K562 (cell line): ENCODE measurements at regions not wholly inside any gene's neighbourhood (a gene's known extent, or its start where the extent isn't known, plus 50 kb on each side); places are given as distances from the start of the nearest gene placed in this dataset.

Experiments
- ATAC-seq: fragments of 200-7000 bp; cut with Tn5 transposase; 3 replicates; pipeline ENCODE4 v1.9.1; 2020; ENCODE audit warnings: moderate library complexity
- BruUV-seq: library from RNA; stranded (reverse); fragments of 400-500 nt; replicated peaks from 2 replicates; lab custom pipeline; 2021; lab: Mats Ljungman, UMichigan
- CTCF ChIA-PET: fragments of 300-600 bp; formaldehyde crosslinking; extraction: SDS; loops from one replicate; lab custom pipeline; 2021; ENCODE audit warnings: low intra/inter-chr PET ratio; lab: Yijun Ruan, JAX
- POLR2A ChIA-PET: fragments of 300-600, 350-650 bp; sonication (Branson Sonifier 250); formaldehyde crosslinking; extraction: SDS; loops from one replicate; lab custom pipeline; 2021; ENCODE audit warnings: antibody characterized with exemption, inconsistent platforms; lab: Yijun Ruan, JAX
- DNase-seq, 4 experiments: peaks; one replicate each; pipeline versions ENCODE4 v3.0.0 to v3.0.0-alpha.2; 2011 to 2018; ENCODE audit warnings: low spot score in 3 of 4, mixed read lengths in 3 of 4; ENCODE audit errors: extremely low read depth in 1 of 4
- FAIRE-seq: peaks from 2 replicates; lab custom pipeline; 2011; peaks lifted over from hg19 to GRCh38; lab: Jason Lieb, UNC
- H2AFZ ChIP-seq: 2 replicates; pipeline ENCODE4 v1.6.0; 2011; ENCODE audit warnings: low read depth, low read length, control low read depth, inconsistent platforms
- H3K27ac ChIP-seq: fragments of 200-600 bp; 3 replicates; pipeline ENCODE4 v1.8.0; 2011; ENCODE audit warnings: low read depth, mild to moderate bottlenecking, control low read depth, inconsistent platforms, low read length, moderate library complexity, mixed read lengths; ENCODE audit errors: extremely low read depth
- H3K27me3 ChIP-seq, 2 experiments: fragments of 300-600 bp in 1 of 2; 2 replicates in 1 of 2; 3 replicates in 1 of 2; pipeline versions ENCODE4 v1.6.0 to v1.8.0; 2011; ENCODE audit warnings: inconsistent platforms in 2 of 2, low read length in 2 of 2, mild to moderate bottlenecking in 1 of 2, mixed read lengths in 1 of 2, moderate library complexity in 1 of 2; ENCODE audit not compliant: control insufficient read depth in 2 of 2, insufficient read depth in 2 of 2
- H3K36me3 ChIP-seq: fragments of 300-600 bp; 3 replicates; pipeline ENCODE4 v1.8.0; 2011; ENCODE audit warnings: mild to moderate bottlenecking, low read length, inconsistent platforms; ENCODE audit not compliant: control insufficient read depth, insufficient read depth
- H3K4me1 ChIP-seq, 2 experiments: fragments of 200-600 bp in 1 of 2; replicated peaks in 1 of 2; 2 replicates in 1 of 2; 3 replicates in 1 of 2; pipeline versions ENCODE4 v1.5.1 to v1.8.0; 2011; ENCODE audit warnings: inconsistent platforms in 2 of 2, low read length in 2 of 2, mild to moderate bottlenecking in 1 of 2, mixed read lengths in 1 of 2, moderate library complexity in 1 of 2; ENCODE audit not compliant: control insufficient read depth in 2 of 2, insufficient read depth in 2 of 2
- H3K4me2 ChIP-seq: 2 replicates; pipeline ENCODE4 v1.6.1; 2011; ENCODE audit warnings: low read length, control low read depth, inconsistent platforms, mixed read lengths; ENCODE audit not compliant: insufficient read depth
- H3K4me3 ChIP-seq: fragments of 200-600 bp; sonication (generic), shearing (Covaris generic); 2 replicates; pipeline ENCODE4 v1.5.1; 2016; ENCODE audit warnings: control low read depth, inconsistent platforms
- H3K79me2 ChIP-seq: fragments of 200-600 bp; 3 replicates; pipeline ENCODE4 v1.8.0; 2011; ENCODE audit warnings: low read length, inconsistent platforms; ENCODE audit not compliant: control insufficient read depth, insufficient read depth
- H3K9ac ChIP-seq, 2 experiments: 2 replicates each; pipeline versions ENCODE4 v1.6.0 to v1.6.1; 2011; ENCODE audit warnings: low read depth in 2 of 2, low read length in 2 of 2, control low read depth in 1 of 2, inconsistent platforms in 1 of 2, mild to moderate bottlenecking in 1 of 2, mixed read lengths in 1 of 2; ENCODE audit not compliant: insufficient read depth in 1 of 2
- H3K9me1 ChIP-seq: one replicate; pipeline ENCODE4 v1.6.0; 2011; ENCODE audit warnings: inconsistent platforms, mild to moderate bottlenecking, low read length, moderate library complexity; ENCODE audit not compliant: control insufficient read depth, insufficient read depth
- H3K9me3 ChIP-seq: replicated peaks from 2 replicates; pipeline ENCODE4 v1.5.1; 2011; ENCODE audit warnings: low read depth, low read length, inconsistent platforms; ENCODE audit not compliant: control insufficient read depth, insufficient read depth
- H4K20me1 ChIP-seq: replicated peaks from 2 replicates; pipeline ENCODE4 v1.6.1; 2011; ENCODE audit warnings: low read length, inconsistent platforms, mixed read lengths; ENCODE audit not compliant: control insufficient read depth, insufficient read depth
- CEBPZ ChIP-seq: fragments of 150-350 bp; IDR thresholded peaks from 2 replicates; pipeline ENCODE4 v1.6.1; 2014; ENCODE audit warnings: low read depth, mild to moderate bottlenecking, low read length, borderline replicate concordance
- PATZ1 ChIP-seq: fragments of 250-450 bp; sonication (Bioruptor Pico); IDR thresholded peaks from 2 replicates; pipeline ENCODE4 v1.5.0; 2020; ENCODE audit warnings: mild to moderate bottlenecking, borderline replicate concordance
- PHB2 ChIP-seq: fragments of 450-650 bp; IDR thresholded peaks from 2 replicates; pipeline ENCODE4 v1.6.1; 2017; ENCODE audit warnings: low read depth
- ZKSCAN3 ChIP-seq: fragments of 250-450 bp; sonication (Bioruptor Pico); IDR thresholded peaks from 2 replicates; pipeline ENCODE4 v1.4.0; 2020
- ZNF324 ChIP-seq: fragments of 250-450 bp; sonication (Bioruptor Pico); IDR thresholded peaks from 2 replicates; pipeline ENCODE4 v1.4.0; 2020; ENCODE audit warnings: mild to moderate bottlenecking
- WGBS: fragments of 100-300 bp; shearing (Covaris generic); methylation state at CpG from one replicate; pipeline ENCODE4 v1.1.6; 2016; ENCODE audit warnings: low coverage, mixed read lengths; ENCODE audit not compliant: insufficient coverage; ENCODE audit errors: missing lambda C conversion rate; 5-methylcytosine and 5-hydroxymethylcytosine counted together
- in situ Hi-C: fragments of 300-500 bp; cut with MboI; formaldehyde crosslinking; loops from 4 replicates; pipeline ENCODE4 v1.15.0; 2018; ENCODE audit warnings: inconsistent platforms, mixed read lengths
- intact Hi-C: fragments of 100-400 bp; cut with micrococcal nuclease; formaldehyde crosslinking; loops from 2 replicates; pipeline ENCODE4 v1.14.2; 2022

GRCh38 chr13:79663435-79663834 is 182.5 kb downstream of the NDFIP2 start (continued):
- TF ChIP-seq PATZ1 (CRISPR knock-in tag) (no peak), ZKSCAN3 (CRISPR knock-in tag) (no peak), ZNF324 (CRISPR knock-in tag) (no peak), PHB2 (no peak)

GRCh38 chr13:79662882-79663281 is 181.9 kb downstream of the NDFIP2 start:
- in situ Hi-C loops = no loop called here
- POLR2A ChIA-PET = no interaction called here
- no peak for TF ChIP-seq CEBPZ
- TF ChIP-seq, all 486 proteins: peak for 0
- H3K9me1 ChIP-seq = no peaks in the 10 kb centered on the region
- H3K4me3 ChIP-seq = no peak overlapping the region
- H4K20me1 ChIP-seq = no peaks in the 10 kb centered on the region
- WGBS = 0% methylated on average over 3 of the region's 3 CpGs
- H3K36me3 ChIP-seq = no peaks in the 10 kb centered on the region
- H2AFZ ChIP-seq = no peak overlapping the region
- no peaks in the 10 kb centered on the region for H3K4me1 ChIP-seq
- intact Hi-C loops = no loop called here
- H3K9ac ChIP-seq = no peak overlapping the region
- no peak overlapping the region for H3K4me2 ChIP-seq
- H3K27me3 ChIP-seq = no peaks in the 10 kb centered on the region
- no peaks in the 10 kb centered on the region for H3K9me3 ChIP-seq
- no peaks in the 10 kb centered on the region for H3K79me2 ChIP-seq
- ATAC-seq = no peak
- BruUV-seq = no TSS peak
- no peak overlapping the region for H3K27ac ChIP-seq
- DNase-seq = no peak
- CTCF ChIA-PET = no interaction called here
- no peak for FAIRE-seq
